Left lung (tissue), 4 donors: ENCODE measurements at regions not wholly inside any gene's neighbourhood (a gene's known extent, or its start where the extent isn't known, plus 50 kb on each side); places are given as distances from the start of the nearest gene placed in this dataset.

Source experiments
- ATAC-seq: fragments of 200-7000 bp; cut with Tn5 transposase; one replicate; pipeline ENCODE4 v1.9.1; 2020; ENCODE audit warnings: moderate library complexity
- DNase-seq, 4 donors: peaks; one replicate each; pipeline ENCODE4 v3.0.0-alpha.2; 2013 to 2020
- H3K27ac ChIP-seq, 2 donors: fragments of 200-600 bp; sonication (generic) in 1 of 2; one replicate each; pipeline versions ENCODE4 v1.5.0 to v1.8.0; 2020 to 2021
- H3K27me3 ChIP-seq, 2 donors: fragments of 200-600 bp; sonication (generic) in 1 of 2; one replicate each; pipeline versions ENCODE4 v1.5.0 to v1.8.0; 2020 to 2021
- H3K36me3 ChIP-seq, 2 donors: fragments of 200-600 bp; sonication (generic) in 1 of 2; one replicate each; pipeline versions ENCODE4 v1.5.0 to v1.8.0; 2020 to 2021
- H3K4me1 ChIP-seq, 2 donors: fragments of 200-600 bp; one replicate each; pipeline ENCODE4 v1.8.0; 2021
- H3K4me3 ChIP-seq, 2 donors: fragments of 200-600 bp; sonication (generic) in 1 of 2; one replicate each; pipeline versions ENCODE4 v1.5.0 to v1.8.0; 2020 to 2021; ENCODE audit warnings: mild to moderate bottlenecking in 1 of 2
- H3K9me3 ChIP-seq, 2 donors: fragments of 200-600 bp; sonication (generic) in 1 of 2; one replicate each; pipeline versions ENCODE4 v1.5.0 to v1.8.0; 2020 to 2021
- CTCF ChIP-seq, 2 donors: fragments of 200-600 bp; sonication (generic) in 1 of 2; IDR thresholded peaks; one replicate each; pipeline versions ENCODE4 v1.5.0 to v1.8.0; 2021; ENCODE audit warnings: antibody characterized with exemption in 2 of 2
- intact Hi-C, 2 donors: fragments of 100-400 bp; cut with DNase I; formaldehyde crosslinking; loops; one replicate each; pipeline versions ENCODE4 v1.11.2 to v1.14.2; 2022
- donor health status: DM: no; HTN: yes; CAD: no.
- donor health status: DM: no; HTN: no; CAD: no.

- Histone ChIP-seq H3K36me3 (no peaks in the 10 kb centered on the region), H3K9me3 (peaks cover 0 to 10% of the 10 kb centered on the region in 2 donors), H3K27ac (no peak overlapping the region), H3K27me3 (no peaks in the 10 kb centered on the region), H3K4me3 (no peak overlapping the region), H3K4me1 (no peaks in the 10 kb centered on the region)
- ATAC-seq (no peak), DNase-seq (no peak)
- intact Hi-C loops, result no loop called here
- TF ChIP-seq CTCF (IDR thresholded peaks at IDR 0.05), result no peak
Measured at GRCh38 chr10:127826154-127826725, 66.5 kb downstream of the CLRN3 start.

GRCh38 chr10:127827354-127828140 lies 65.2 kb downstream of the CLRN3 start:
- TF ChIP-seq CTCF (IDR thresholded peaks at IDR 0.05), result no peak
- DNase-seq (no peak), ATAC-seq (no peak)
- Histone ChIP-seq H3K36me3 (no peaks in the 10 kb centered on the region), H3K4me3 (no peak overlapping the region), H3K27me3 (no peaks in the 10 kb centered on the region), H3K9me3 (peaks cover 0 to 7% of the 10 kb centered on the region in 2 donors), H3K4me1 (no peaks in the 10 kb centered on the region), H3K27ac (no peak overlapping the region)
- intact Hi-C loops, result no loop called here
